ENCODE measurements at regions not wholly inside any gene's neighbourhood (a gene's known extent, or its start where the extent isn't known, plus 50 kb on each side); places are given as distances from the start of the nearest gene placed in this dataset.

DNA sequence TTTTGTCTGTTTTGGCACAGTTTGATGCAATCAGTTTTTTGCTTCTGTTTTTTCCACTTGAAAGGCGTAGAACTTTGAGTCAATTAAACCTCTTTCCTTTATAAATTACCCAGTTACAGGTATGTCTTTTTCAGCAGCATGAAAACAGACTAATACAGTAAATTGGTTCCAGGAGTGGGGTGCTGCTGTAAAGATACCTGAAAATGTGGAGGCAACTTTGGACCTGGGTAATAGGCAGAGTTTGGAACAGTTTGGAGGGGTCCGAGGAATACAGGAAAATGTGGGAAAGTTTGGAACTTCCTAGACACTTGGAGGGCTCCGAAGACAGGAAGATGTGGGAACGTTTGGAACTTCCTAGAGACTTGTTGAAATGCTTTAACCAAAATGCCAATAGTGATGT lies 2022.2 kb downstream of the MAT2B start:
- DNase-seq (ENCODE audit: low read depth in 2 of 2): no peak

DNA sequence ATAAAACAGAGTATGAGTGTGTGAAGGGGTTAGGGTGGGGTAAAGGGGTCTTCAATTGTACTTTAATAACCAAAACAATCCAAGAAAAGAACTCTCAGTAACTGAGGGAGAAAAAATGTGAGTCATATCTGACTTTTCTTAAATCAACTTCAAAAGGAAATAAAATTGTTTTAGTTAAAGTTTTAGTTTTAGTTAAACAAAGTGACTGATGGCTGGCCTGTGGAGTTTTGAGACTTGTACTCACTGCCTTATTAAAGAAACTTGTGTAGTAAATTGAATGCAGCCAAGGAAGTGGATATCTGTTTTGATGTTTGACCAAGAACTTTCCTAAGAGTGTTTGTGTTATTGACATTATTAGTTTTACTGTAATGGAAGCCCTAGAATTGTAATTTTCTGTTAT lies 2032.6 kb downstream of the MAT2B start:
- DNase-seq (ENCODE audit: low read depth in 2 of 2): no peak

DNA sequence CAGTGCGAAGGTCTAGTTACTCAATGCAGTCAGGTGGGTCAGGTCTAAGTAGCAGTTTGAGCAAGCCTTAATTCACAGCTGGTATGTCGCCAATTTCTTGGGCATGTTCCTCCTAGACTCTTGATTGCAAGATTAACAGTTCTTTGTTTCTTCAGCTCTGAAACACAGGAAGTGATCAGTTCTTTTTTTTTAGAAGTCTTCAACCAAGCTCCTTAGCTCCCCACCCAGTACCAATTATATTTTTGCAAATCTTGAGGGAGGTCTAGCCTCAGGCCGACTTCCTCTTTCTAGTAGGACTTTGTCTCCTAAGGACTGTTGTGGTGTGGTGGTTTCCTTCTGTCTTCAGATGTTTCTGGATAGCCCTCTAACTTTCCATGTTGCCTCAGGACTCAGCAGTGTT lies 2054.2 kb downstream of the MAT2B start:
- DNase-seq (ENCODE audit: low read depth in 2 of 2): no peak

DNA sequence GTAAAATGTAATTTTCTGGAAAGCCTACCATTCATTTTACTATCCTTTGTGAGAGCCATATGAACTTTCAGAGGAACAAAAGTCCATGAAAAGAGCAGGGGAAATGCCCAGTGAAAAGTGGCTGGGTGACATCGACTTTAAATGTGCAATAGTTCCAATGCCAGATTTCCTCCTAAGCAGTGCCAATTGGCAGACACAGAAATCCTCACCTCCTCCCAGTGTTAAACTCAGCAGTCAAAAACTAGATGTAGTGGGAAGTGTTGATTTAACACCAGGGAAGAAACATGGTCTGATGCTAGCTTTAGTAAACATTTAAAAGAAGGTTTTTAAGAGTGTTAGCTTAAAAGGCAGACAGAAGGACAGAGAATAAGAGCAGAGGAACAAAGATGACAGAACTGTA lies 2055.2 kb downstream of the MAT2B start:
- no peak for DNase-seq (ENCODE audit: low read depth in 2 of 2)

DNA sequence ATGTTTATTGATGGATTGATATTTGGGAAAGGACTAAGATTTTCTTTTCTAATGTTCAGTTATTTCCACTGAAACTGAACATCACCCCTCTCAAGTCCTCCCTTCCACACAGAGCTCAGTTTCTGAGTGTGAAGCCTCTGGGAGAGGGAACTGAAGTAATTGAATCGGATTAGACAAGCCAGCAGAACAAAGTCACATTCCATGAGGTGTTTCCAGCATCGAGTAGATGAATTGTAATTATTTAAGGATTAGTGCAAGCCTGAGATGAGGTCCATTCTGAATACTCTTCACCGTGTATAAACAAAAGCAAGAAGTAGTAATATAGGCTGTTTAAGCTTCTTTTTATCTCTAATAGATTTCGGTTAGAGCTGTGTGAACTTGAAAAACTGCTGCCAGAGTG lies 2060.5 kb downstream of the MAT2B start:
- no peak for DNase-seq (ENCODE audit: low read depth in 2 of 2)

DNA sequence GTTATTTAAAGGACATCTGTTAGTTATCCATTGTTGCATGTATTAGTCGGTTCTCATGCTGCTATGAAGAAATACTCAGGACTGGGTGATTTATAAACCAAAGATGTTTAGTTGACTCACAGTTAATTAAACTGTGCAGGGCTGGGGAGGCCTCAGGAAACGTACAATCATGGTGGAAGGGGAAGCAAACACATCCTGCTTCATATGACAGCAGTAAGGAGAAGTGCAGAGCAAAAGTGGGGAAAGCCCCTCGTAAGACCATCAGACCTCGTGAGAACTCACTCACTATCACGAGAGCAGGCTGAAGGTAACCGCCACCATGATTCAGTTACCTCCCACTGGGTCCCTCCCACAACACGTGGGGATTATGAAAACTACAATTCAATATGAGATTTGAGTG lies 2064.1 kb downstream of the MAT2B start:
- no peak for DNase-seq (ENCODE audit: low read depth in 2 of 2)

DNA sequence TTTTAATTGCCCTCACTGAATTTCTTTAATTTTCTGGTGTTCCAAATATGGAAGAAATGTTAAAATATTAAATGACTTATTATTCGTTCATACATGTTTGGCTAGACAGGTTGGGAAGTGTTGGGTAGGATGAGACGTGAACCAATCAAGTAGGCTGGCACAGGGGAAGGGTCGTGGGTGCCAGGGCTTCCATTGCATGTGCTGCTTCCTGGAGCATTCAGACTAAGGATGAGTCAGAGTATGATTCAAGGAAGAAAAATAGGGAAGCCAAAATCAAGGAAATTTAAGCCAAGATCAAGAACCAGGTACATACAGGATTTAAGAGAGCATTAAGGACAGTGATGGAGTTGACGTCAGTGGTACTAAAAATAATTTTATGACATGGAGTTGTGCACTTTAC lies 2068.0 kb downstream of the MAT2B start:
- DNase-seq (ENCODE audit: low read depth in 2 of 2): no peak

DNA sequence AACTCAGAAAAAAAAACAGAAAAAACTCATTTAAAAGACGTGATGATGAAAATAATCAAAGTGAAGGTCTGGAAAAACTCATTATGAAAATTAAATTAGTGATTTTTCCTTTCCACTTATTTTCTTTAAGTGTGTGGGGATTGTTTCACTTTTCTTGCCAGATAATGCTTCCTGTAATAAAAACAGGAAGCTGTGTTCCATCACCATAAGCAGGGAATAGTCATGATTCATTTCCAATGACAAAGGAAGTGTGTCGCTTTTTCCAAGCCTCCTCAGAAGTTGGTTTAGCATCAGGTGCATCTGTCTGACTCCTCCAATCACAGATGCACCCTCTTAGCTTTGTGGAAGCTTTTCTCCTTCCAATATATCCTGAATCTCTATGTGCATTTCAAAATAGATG lies 2068.7 kb downstream of the MAT2B start:
- DNase-seq (ENCODE audit: low read depth in 2 of 2): no peak

DNA sequence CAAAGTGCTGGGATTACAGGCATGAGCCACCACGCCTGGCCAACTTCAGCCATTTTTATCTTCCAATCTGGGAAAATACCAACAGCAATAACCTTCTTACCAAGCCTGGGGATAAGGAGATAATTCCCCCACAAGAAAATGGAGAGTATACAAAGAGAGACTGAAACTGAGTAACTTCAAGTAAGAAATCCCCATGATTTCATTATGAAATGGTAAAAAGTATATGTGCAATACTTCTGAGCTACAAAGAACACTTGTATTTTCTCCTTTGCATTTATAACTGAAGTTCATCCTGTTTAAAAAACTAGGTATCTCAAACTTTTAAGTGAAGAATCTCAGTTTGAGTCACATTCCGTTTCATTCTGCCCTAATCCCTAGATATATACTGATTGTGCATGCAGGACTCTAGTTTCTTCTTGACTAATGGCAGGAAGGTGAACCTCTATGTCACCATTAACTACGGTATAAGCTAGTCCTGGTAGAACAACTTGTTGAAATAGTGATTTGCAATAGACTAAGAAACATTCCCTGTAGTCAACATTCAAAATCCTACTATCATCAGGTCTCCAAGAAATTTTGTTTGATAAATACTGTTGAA lies 2071.4 kb downstream of the MAT2B start:
- no peak for DNase-seq (ENCODE audit: low read depth in 2 of 2)

DNA sequence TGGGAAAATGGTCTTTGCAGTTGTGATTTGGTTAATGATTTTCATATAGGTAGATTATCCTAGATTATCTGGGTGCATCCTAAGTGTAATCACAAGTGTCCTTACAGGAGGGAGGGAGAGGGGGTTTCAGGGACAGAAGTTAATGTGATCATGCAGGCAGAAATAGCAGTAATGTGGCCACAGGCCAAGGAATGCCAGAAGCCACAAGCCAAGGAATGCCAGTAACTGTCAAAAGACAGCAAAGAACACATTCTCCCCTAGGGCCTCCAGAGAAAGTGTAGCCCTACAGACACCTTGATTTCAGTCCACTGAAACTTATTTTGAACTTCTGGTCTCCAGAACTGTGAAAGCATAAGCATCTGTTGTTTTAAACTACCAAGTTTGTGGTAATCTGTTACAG lies 2074.5 kb downstream of the MAT2B start:
- DNase-seq (ENCODE audit: low read depth in 2 of 2): no peak

DNA sequence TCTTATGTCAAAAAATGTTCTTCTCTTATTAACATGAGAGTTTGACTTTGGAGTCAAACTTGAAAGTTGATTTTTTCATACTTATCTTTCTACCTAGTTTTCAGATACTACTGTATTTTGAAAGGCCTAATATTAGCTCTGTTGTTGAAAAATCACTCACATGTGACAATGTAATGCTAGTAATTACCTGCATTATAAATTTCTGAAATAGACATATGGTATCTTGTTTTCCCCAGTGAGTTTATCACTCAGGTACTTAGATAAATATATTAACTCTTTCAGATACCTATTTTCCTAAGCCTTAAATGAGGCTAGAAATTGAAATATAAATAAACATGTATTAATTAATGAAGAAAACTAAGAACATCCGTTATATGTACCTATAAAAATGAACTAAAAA lies 2089.3 kb downstream of the MAT2B start:
- DNase-seq (ENCODE audit: low read depth in 2 of 2): no peak

DNA sequence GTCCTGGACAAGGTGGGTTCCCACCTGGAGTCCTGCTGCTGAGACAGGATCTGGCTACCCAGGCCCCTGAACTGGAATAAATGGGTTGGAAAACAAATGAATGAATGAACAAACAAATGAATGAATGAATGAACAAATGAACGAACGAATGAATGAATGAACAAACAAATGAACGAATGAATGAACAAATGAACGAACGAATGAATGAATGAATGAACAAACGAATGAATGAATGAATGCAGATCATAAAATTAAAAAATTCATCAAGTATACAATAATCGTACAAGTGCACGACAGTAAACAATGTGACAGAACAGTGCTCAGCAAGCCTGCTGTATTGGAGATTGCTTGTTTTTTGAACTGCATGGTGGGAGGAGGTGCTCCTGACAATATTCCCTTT lies 2097.1 kb downstream of the MAT2B start:
- no peak for DNase-seq (ENCODE audit: low read depth in 2 of 2)

DNA sequence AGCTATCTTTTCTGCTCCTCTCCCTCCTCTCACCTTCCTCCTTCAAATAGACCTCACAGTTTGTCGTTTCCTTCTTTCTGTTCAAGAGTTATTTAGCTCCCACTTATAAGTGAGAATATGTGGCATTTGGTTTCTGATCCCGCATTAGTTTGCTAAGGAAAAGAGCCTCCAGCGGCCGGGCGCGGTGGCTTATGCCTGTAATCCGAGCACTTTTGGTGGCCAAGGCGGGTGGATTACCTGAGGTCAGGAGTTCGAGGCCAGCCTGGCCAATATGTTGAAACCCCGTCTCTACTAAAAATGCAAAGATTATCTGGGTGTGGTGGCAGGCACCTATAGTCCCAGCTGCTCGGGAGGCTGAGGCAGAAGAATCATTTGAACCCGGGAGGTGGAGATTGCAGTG lies 2101.6 kb downstream of the MAT2B start:
- DNase-seq (ENCODE audit: low read depth in 2 of 2): no peak

DNA sequence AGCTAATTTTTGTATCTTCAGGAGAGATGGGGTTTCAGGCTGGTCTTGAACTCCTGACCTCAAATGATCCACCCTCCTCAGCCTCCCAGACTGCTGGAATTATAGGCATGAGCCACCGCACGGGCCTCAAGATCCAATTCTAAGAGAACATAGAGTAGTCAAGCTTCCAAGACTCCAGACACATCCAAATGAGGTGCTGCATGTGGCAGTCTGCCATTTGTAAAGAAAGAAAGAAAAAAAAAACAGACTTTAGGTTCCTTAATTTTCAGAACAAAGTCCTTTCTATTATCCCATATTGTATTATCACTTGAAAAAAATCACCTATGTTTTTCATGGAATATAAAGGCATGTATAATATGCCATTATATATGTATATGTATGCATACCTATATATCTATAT lies 2104.5 kb downstream of the MAT2B start:
- DNase-seq (ENCODE audit: low read depth in 2 of 2): no peak

DNA sequence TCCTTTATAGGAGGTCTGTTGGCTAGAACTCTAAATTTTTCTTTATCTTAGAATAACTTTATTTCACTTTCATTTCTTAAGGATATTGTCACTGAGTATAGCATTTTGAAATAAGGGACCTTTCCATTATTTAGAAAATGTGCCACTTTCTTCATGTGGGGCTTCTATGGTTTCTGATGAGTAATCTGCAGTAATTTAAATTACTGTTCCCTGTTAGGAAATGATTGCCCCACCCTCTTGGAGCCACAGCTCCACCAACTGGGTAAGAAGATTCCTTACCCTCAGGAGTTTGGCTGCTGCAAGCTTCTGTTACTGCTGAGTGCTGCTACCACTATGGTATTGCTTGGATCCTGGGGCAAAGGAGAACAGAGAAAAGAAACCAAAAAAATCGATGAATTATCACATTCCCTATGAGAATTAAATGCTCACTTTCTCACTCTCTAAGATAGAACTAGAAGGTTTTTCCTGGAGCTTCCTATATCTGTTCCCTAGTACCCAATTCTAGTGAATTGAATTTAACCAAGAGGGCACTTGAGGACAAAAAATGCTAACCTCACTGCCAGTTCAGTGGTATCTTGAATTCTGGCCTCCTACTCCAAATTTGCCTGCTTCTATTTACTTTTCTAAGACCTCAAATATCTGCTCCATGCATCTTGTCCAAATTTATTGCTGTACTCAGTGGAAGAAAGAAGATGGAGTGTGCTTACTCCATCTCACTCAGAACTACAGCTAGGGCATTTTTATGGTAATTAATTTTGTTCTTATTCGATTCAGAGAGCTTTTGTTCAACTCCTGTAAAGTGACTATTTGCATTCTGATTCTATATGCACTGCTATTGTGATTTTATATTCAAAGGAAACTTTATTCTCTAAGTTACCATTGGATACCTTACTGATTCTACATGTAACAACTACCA lies 2111.3 kb downstream of the MAT2B start:
- no peak for DNase-seq (ENCODE audit: low read depth in 2 of 2)

DNA sequence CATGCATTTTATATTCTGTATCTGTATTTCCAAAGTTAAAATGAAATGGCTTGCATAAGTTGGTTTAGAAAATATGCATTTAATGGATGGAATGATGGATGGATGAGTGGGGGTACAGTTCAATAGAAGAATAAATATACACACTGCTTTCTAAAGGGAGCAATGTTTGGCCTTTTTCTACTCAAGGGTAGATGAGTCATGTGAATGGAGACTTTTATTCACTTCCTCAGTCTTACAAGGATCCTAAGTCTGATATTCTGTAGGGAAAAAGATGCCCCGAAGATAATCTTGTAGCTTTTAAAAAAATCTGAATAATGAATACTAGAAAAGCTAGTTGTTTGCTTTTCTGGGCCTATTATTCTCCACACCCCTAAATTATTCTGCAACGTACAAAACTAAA lies 2112.1 kb downstream of the MAT2B start:
- no peak for DNase-seq (ENCODE audit: low read depth in 2 of 2)

DNA sequence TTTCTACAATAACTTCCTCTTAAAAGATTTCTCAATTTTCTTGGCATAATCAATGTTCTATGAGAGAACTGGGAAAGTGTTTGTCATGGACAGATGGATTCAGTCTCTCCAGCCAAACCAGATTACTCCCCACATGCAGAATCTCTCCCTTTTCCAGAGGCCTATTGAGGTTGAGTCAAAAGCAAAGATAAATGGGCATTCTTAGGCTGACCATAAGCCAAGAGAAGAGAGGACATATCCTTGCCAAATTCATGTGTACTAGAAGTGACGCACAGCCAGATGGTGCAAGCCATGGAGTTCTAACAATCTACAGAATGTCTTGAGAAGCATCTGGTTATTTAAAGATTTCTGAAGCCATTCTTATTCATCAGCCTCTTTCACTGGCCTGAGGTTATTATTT lies 2115.0 kb downstream of the MAT2B start:
- DNase-seq (ENCODE audit: low read depth in 2 of 2): no peak

DNA sequence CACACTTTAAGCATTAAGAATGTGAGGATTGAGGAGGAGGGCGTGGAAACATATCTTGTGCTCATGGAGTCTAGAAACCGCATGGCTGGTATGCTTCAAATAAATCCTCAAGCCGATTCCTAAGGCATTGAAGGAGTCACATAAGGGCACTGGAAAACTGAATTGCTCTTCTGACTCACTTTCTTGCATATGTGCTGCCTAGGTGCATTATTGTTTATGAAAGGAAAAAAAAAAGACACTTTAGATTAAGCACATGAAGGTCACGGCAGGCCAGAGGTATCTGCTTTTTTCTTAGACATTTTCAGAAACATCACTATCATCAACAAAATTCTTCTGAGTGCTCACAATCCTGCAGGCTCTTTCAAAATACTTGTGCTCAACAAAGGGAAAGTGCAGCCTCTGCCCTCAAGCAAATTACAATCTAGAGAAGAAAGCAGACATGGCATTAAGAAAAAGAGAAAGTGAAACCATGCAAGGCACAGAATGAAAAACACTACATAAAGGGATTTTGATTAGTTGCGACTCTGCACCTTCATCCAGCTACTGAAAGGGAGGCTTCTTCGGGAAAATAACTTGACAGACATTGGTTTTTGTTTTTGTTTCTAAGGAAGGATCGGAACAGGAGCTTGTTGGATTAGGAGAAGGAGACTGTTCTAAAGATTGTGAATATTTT lies 2117.6 kb downstream of the MAT2B start:
- no peak for DNase-seq (ENCODE audit: low read depth in 2 of 2)

DNA sequence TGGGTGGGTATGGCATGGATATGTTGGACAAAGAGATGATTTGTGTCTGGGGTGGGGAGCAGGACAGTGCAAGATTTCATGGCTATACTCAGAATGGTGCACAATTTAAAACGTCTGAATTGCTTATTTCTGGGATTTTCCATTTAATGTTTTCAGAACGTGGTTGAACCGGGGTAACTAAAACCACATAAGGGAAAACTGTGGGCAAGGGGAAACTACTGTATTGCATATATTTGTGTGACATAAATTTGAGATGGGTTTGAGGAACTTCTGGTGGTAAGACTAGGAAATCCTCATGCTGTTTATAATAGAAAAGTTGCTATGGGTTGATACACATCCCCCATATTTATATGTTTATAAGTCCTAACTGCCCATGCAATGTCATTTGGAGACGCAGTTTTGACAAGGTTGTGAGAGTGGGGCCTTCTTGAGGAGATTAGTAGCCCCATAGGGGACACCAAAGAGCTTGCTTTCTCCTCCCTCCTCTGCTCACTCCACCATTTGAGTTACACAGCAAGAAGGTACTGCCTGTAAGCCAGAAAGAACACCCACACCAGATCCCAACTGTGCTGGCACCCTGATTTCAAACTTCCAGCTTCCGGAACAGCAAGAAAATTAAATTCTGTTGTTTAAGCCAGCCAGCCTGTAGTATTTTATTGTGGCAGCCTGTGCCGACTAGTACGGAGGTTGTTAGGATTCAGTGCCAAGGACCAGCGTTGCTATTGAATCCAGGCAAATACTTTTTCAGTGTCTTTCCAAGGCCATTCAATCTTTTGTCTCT lies 2118.9 kb downstream of the MAT2B start:
- no peak for DNase-seq (ENCODE audit: low read depth in 2 of 2)

DNA sequence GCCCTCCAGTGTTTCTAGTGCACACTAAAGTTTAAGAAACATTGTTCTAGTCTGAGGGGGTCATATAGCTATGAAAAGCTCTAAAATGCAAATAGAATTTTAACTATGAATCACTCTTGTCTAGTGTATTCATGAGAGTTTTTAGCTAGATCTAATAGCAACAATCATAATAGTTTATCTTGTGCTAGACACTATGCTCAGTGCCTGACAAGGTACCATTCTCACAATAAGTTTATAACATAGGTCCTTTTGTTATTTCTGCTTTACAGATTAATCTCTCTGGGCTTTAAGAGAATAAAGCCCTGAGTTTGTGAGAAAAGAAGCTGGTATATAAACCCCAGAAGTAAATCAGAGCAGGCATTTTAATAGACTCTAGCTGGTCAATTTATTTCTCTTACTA lies 2120.7 kb downstream of the MAT2B start:
- DNase-seq (ENCODE audit: low read depth in 2 of 2): no peak

DNA sequence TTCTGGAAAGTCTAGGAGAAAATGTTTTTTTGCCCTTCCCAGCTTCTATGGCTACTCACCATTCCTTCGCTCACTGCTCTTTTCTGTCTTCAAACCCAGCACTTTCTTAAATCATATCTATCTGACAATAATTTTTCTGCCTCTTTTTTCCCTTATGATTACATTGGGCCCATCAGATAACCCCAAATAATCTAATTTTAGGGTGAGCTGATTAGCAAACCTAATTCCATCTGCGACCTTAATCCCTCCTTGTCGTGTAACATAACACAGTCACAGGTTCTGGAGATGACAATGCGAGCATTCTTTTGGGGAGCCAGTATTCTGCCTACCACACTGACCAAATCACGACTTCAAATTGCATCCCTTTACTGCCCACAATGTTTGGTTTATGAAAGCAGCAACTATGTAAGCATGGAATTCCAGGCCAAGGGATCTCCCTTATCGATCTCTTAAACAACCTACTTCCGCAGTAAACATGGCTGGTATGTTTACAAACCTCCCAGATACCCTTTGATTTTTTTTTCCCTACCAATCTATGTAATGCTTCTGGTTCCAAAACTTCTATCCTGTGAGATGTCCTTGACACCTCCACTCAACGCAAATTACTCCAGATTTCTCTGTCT lies 2122.2 kb downstream of the MAT2B start:
- DNase-seq (ENCODE audit: low read depth in 2 of 2): no peak

DNA sequence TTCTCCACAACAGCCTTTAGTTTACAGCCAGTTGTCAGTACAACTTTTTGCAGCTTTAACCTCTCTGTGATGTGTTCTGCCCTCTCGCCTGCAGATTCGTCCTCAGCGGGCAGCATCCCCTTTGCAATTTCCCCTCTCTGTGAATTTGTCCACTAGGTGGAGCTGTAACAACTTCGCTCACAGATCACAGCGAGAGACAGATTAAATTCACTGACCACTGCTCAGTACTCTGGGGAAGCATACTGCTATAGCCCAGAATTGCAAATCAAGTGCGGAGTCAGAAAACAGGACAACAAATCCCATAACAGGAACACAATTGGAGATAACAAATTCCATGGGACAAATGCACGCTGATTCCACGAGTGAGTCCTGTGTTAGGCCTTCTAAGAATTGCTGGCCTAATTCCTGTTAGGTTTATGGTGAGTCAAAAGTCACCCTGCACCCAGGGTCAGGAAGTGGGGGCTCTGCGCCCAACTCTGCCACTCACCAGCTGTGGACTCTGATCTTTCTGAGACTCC lies 2124.9 kb downstream of the MAT2B start:
- no peak for DNase-seq (ENCODE audit: low read depth in 2 of 2)

Data from activated CD8-positive, alpha-beta memory T cell treated with anti-CD3 and anti-CD28 coated beads for 4 hours (primary cell).